GM12891 (cell line): ENCODE measurements at regions not wholly inside any gene's neighbourhood (a gene's known extent, or its start where the extent isn't known, plus 50 kb on each side); places are given as distances from the start of the nearest gene placed in this dataset.

Experiments
- DNase-seq: peaks from one replicate; pipeline ENCODE4 v3.0.0; 2011; ENCODE audit warnings: low spot score; ENCODE audit not compliant: insufficient read length
- FAIRE-seq: peaks from 2 replicates; lab custom pipeline; 2011; peaks lifted over from hg19 to GRCh38; lab: Jason Lieb, UNC
- PAX5 ChIP-seq: IDR thresholded peaks from 2 replicates; pipeline ENCODE4 v1.6.1; 2011; ENCODE audit warnings: low read length, moderate library complexity, mild to moderate bottlenecking; ENCODE audit not compliant: insufficient read depth, severe bottlenecking
- POLR2A ChIP-seq: IDR thresholded peaks from 2 replicates; pipeline ENCODE4 v1.6.1; 2011; ENCODE audit warnings: low read depth, low read length, control low read depth
- POLR2AphosphoS5 ChIP-seq: IDR thresholded peaks from 2 replicates; pipeline ENCODE4 v1.6.1; 2011; ENCODE audit warnings: low read depth, low read length, control low read depth
- POU2F2 ChIP-seq: IDR thresholded peaks from 2 replicates; pipeline ENCODE4 v1.6.1; 2011; ENCODE audit warnings: low read depth, mild to moderate bottlenecking, control low read depth, low read length, moderate library complexity
- SPI1 ChIP-seq: IDR thresholded peaks from 2 replicates; pipeline ENCODE4 v1.6.1; 2011; ENCODE audit warnings: low read depth, low read length, control low read depth
- TAF1 ChIP-seq: IDR thresholded peaks from 2 replicates; pipeline ENCODE4 v1.6.1; 2011; ENCODE audit warnings: low read depth, low read length, control low read depth

DNA sequence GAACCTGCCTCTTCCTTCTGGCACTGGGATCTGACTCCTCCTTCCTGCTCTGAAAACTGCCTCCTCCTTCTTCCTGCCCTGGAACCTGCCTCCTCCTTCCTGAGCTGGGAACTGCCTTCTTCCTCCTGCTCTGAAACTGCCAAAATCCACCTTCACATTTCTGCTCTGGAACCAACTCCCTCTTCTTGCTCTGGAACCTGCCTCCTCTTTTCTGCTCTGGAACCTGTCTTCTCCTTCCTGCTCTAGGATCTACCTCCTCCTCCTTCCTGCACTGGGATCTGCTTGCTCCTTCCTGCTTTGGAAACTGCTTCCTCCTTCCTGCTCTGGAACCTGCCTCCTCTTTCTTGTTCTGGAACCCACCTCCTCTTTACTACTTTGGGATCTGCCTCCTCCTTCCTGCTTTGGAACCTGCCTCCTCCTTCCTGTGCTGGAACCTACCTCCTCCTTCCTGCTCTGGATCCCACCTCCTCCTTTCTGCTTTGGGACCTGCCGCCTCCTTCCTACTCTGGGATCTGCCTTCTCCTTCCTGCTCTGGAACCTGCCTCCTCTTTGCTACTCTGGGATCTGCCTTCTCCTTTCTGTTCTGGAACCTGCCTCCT is 315.5 kb downstream of the PRL start:
- no peak for FAIRE-seq
- no peak for TF ChIP-seq POLR2AphosphoS5
- no peak for TF ChIP-seq POLR2A
- no peak for TF ChIP-seq SPI1
- DNase-seq = no peak

DNA sequence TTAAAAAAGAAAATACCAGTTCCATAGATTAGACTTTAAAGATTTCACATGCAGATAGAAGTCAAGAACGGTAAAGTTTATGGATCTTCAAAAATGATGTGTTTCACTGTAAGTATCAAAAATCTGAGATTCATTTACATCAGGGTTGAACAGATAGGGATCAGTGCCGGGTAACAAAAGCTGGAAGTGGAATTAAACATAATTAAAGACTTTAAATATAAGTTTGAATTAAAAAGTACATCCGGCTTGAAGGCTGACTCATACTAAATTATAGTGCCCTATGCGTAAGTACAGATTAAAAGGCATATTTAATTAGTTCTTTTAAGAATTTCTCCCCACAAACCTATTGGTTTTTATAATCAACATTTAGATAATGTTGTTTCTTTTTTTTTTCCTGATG is 312.7 kb downstream of the PRL start:
- FAIRE-seq (no peak), DNase-seq (no peak)
- TF ChIP-seq POU2F2 (no peak), POLR2AphosphoS5 (no peak), PAX5 (no peak), SPI1 (no peak), POLR2A (no peak), TAF1 (no peak)

DNA sequence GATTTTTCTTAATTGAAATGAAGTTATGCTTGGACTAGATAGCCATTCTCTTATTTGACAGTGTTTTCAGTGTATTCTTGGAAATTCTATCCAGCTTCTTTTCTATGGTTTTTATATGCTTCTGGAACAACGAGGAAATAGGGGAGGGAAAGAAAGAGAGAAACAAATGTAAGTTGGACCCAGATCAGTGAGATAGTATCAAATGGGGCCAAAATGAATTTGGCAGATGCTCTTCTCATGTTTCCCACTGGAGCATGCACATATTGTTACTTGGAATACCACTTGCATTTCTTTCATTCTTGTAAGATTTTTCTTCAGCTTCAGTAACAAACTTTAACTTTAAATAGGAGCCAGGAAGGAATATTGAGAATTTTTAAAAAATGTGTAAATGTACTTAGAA is 312.3 kb downstream of the PRL start:
- DNase-seq (no peak), FAIRE-seq (no peak)

DNA sequence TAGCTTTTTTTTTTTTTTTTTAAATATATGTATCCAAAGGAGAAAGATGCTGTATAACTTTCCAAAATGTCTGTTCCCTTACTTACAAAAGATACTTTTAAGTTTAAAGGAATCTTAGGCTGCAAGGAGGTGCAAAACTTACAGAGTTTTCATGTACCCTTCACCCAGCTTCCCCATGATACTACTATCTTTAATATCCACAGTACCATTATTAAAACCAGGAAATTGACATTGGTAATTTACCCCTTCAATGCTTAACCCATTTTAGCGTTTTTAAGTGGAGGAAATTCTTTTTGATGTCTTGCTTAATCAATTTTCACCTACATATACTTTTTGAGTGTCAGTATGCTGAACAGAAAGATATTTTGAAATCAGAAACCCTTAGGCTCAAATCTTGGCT is 310.9 kb downstream of the PRL start:
- TF ChIP-seq SPI1 = no peak
- TF ChIP-seq TAF1 = no peak
- no peak for TF ChIP-seq POLR2A
- no peak for TF ChIP-seq PAX5
- TF ChIP-seq POLR2AphosphoS5 = no peak
- no peak for TF ChIP-seq POU2F2
- FAIRE-seq = no peak

More for the DNA sequence above, 312.3 kb downstream of the PRL start:
- TF ChIP-seq POU2F2 = no peak
- no peak for TF ChIP-seq TAF1
- no peak for TF ChIP-seq POLR2AphosphoS5
- TF ChIP-seq PAX5 = no peak
- no peak for TF ChIP-seq POLR2A
- no peak for TF ChIP-seq SPI1

DNA sequence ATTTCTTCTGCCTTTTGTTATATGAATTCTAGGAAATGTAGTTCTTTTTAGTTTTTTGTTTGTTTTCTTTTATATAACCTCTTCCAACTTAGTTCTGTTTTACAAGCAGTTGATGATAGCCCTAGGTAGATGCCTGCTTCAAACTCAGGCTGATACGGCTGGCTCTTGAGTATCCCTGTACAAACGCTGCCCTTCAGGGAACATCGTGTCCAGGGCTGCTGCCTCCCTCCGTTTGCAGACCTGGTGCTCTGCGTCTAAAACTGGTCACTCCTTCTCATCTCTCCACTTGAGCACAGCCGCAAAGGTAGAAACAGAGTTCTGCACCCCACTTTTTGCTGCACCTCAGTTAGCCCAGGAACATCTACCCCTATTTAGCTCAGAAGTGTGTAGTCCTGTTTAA is 310.1 kb downstream of the PRL start:
- no peak for FAIRE-seq

More for the DNA sequence above, 310.9 kb downstream of the PRL start:
- no peak for DNase-seq

DNA sequence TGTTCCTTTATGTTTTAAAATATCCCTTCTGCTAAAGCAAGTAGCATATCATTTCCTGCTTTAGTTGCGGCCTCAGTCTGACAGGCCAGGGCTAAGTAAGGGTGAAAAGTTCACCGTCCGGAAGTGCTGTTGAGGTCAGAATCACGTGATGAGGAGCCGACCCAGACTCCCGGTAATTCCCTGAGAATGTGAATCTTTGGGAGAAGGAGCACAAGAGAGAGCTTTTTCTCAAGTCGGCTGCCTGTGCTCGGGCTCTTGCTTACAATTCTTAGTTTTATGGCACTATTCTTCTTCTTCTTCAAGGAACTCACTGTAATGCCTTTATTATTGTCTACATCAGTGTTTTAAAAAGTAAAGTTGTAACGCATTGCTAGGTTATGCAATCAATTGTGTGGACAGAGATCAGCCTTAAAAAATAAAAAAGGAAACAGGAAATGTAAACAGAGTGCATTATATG is 309.3 kb downstream of the PRL start:
- peak; percentile 23 for DNase-seq
- TF ChIP-seq POU2F2 (no peak), TAF1 (no peak), POLR2A (no peak), POLR2AphosphoS5 (no peak), SPI1 (no peak), PAX5 (no peak)
- FAIRE-seq = peak; percentile 80

More for the DNA sequence above, 310.1 kb downstream of the PRL start:
- no peak for TF ChIP-seq TAF1
- TF ChIP-seq PAX5 = no peak
- TF ChIP-seq SPI1 = no peak
- TF ChIP-seq POLR2AphosphoS5 = no peak
- TF ChIP-seq POLR2A = no peak
- TF ChIP-seq POU2F2 = no peak
- no peak for DNase-seq

DNA sequence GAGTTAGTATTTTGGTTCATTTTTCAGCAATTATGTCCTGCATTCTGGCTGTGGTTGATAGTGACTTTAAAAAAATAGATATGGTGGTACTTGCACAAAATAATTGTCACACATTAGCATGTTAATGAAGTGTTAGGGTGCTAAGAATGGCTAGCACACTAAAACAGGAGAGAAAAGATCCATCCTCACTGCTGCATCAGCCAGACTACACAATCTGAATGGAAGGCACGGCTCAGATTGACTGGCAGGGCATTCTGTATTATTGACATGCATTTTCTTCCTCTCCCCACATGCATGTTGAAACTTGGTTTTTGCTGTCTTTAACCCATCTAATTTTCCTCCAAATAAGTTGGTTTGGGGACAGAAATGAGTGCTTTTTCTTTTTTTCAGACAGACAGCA is 306.3 kb downstream of the PRL start:
- DNase-seq (no peak), FAIRE-seq (no peak)
- TF ChIP-seq PAX5 = no peak
- no peak for TF ChIP-seq TAF1
- TF ChIP-seq POLR2AphosphoS5 = no peak
- no peak for TF ChIP-seq POU2F2
- TF ChIP-seq SPI1 = no peak
- TF ChIP-seq POLR2A = no peak

DNA sequence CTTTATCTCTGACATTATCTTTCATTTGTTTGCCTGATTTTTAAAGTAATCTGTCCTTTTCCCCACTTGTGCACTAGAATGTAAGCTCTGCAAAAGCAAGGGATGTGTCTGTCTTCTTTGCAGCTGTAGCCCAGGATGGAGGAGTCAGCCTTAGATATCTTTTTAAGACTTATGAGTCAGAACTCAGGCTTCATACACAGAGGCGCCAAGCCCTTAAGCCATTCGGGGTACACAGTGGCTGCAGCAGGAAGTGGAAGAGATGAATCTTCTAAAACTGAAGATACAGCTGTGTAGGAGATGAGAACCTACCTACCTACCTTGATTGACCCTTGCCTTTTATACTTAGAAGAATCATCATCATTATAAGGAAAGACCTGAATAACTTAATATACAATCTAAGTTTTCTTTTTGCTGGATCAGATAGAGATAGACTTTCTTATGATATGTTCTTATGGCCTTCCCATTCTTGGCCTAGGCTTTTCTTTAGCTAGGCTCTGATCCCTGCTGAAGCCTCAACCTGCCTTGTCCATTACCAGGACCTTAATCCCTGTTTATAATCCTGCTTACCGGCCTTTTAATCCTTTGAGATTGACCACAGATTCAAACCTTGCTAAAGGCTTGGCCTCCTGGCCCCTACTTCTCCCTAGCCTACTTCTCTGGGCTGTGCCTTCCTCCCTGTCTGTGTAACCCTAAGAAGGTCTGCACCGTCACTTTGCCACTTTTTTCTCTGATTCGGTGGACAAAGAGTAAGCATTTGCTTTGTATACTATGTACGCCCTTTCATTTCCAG is 304.5 kb downstream of the PRL start:
- DNase-seq = no peak
- no peak for TF ChIP-seq TAF1
- TF ChIP-seq SPI1 = 0 out of 2 replicates have a peak, but pooled peaks have one; percentile 13
- no peak for TF ChIP-seq POLR2AphosphoS5
- no peak for TF ChIP-seq POU2F2
- FAIRE-seq = no peak

DNA sequence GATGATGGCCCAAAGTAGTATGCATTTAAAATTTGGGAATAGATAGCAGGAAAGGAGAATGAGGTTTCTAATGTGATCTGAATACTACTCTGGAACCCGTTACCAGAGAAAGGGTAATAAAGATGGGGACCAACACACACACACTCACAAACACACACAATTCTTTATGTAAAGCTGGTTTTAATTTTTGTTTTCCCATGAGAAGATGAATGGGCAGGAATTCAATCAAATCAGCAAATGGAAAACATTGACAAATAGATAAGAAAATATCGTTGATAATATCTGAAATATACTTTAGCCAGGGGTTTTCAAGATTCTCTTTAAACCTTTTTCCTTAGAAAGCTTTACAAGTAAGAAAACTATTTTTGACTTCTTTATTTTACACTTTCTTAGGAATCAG is 303.0 kb downstream of the PRL start:
- no peak for FAIRE-seq
- no peak for DNase-seq
- TF ChIP-seq POLR2AphosphoS5 = no peak
- TF ChIP-seq POLR2A = no peak
- TF ChIP-seq POU2F2 = no peak
- TF ChIP-seq SPI1 = no peak

DNA sequence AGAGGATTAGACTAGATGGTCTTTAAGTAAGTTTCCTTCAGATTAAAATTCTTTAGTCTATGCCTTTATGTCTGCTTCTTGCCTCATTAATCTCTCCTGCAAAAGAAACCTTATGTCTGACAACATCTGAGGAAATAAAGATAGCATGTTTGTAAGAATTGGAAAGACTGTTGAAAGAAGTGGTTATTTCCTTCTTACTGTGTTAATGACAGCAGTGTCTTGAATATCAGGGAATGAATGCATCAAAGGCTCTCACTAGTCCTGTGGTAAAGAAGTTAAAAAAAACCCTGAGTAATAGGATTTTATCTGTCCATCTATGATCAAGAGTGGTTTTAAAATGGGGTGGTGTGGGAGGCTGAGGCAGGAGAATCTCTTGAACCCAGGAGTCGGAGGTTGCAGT is 302.0 kb downstream of the PRL start:
- FAIRE-seq = no peak
- no peak for DNase-seq
- TF ChIP-seq TAF1 (no peak), PAX5 (no peak)

DNA sequence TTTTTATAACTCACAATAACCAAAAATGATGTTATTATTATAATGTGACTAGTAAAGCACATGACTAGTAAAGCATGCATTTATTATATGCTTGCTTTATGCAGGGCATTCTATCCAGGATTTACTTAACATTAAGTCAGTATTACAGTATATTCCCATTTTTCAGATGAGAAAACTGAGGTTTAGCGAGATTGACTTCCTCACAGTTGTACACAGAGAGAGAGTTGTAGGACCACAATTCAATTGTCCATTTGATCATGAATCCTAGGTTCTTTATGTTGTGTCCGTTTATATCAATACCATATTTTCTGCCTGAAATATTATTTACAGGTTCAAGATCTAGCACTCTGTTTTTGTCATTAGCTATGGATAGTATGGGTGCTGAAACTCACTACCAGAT is 301.5 kb downstream of the PRL start:
- no peak for FAIRE-seq

More for the DNA sequence above, 301.5 kb downstream of the PRL start:
- no peak for TF ChIP-seq POU2F2
- TF ChIP-seq TAF1 = no peak
- no peak for TF ChIP-seq POLR2A
- TF ChIP-seq PAX5 = no peak
- no peak for TF ChIP-seq POLR2AphosphoS5
- no peak for TF ChIP-seq SPI1
- DNase-seq = no peak
